Activated CD8-positive, alpha-beta T cell treated with anti-CD3 and anti-CD28 coated beads for 36 hours (primary cell): ENCODE measurements at regions not wholly inside any gene's neighbourhood (a gene's known extent, or its start where the extent isn't known, plus 50 kb on each side); places are given as distances from the start of the nearest gene placed in this dataset.

Experiments
- ATAC-seq: fragments of 200-7000 bp; cut with Tn5 transposase; one replicate; pipeline ENCODE4 v1.10.0; 2021; ENCODE audit warnings: mild to moderate bottlenecking, moderate library complexity
- CTCF ChIA-PET: fragments of 350-600 bp; sonication (Branson Sonifier 250); formaldehyde crosslinking; loops from one replicate; lab custom pipeline; 2021; ENCODE audit warnings: antibody characterized with exemption; lab: Charles Lee
- POLR2A ChIA-PET: fragments of 350-600 bp; sonication (Branson Sonifier 250); formaldehyde crosslinking; loops from one replicate; lab custom pipeline; 2021; ENCODE audit warnings: antibody characterized with exemption; lab: Charles Lee
- DNase-seq: peaks from one replicate; pipeline ENCODE4 v3.0.0-alpha.2; 2020
- H3K27ac Mint-ChIP-seq: one replicate; pipeline ENCODE4 v1.8.0; 2021; ENCODE audit warnings: mild to moderate bottlenecking, mixed read lengths
- H3K27me3 Mint-ChIP-seq: one replicate; pipeline ENCODE4 v1.8.0; 2021; ENCODE audit warnings: mixed read lengths
- H3K36me3 Mint-ChIP-seq: one replicate; pipeline ENCODE4 v1.8.0; 2021; ENCODE audit warnings: low read depth, mixed read lengths
- H3K4me1 Mint-ChIP-seq: one replicate; pipeline ENCODE4 v1.8.0; 2021; ENCODE audit warnings: low read depth, mixed read lengths
- H3K4me3 Mint-ChIP-seq: one replicate; pipeline ENCODE4 v1.8.0; 2021; ENCODE audit warnings: mild to moderate bottlenecking, moderate library complexity, mixed read lengths
- H3K9me3 Mint-ChIP-seq: one replicate; pipeline ENCODE4 v1.8.0; 2021; ENCODE audit warnings: mixed read lengths
- CTCF ChIP-seq: fragments of 200-600 bp; IDR thresholded peaks from one replicate; pipeline ENCODE4 v1.8.0; 2022; ENCODE audit warnings: antibody characterized with exemption, mild to moderate bottlenecking
- intact Hi-C: fragments of 100-400 bp; cut with micrococcal nuclease; formaldehyde crosslinking; loops from one replicate; pipeline ENCODE4 v1.10.0; 2022

- CTCF ChIA-PET: no interaction called here
- H3K4me3 Mint-ChIP-seq: no peak overlapping the region
- H3K36me3 Mint-ChIP-seq: no peaks in the 10 kb centered on the region
These were observed 432.2 kb downstream of the IPO8 start for GRCh38 chr12:30263434-30263833.

GRCh38 chr12:30257618-30258017 is 438.1 kb downstream of the IPO8 start:
- ChIA-PET CTCF (no interaction called here), POLR2A (no interaction called here)
- DNase-seq (no peak), ATAC-seq (no peak)
- H3K4me3 Mint-ChIP-seq: no peak overlapping the region
- no peaks in the 10 kb centered on the region for H3K27me3 Mint-ChIP-seq
- H3K9me3 Mint-ChIP-seq: no peaks in the 10 kb centered on the region
- TF ChIP-seq CTCF: no peak
- no peak overlapping the region for H3K27ac Mint-ChIP-seq
- H3K4me1 Mint-ChIP-seq: no peaks in the 10 kb centered on the region
- intact Hi-C loops: no loop called here
- H3K36me3 Mint-ChIP-seq: no peaks in the 10 kb centered on the region

More at GRCh38 chr12:30263434-30263833, 432.2 kb downstream of the IPO8 start:
- DNase-seq (no peak), ATAC-seq (no peak)
- TF ChIP-seq CTCF: no peak
- Mint-ChIP-seq H3K27ac (no peak overlapping the region), H3K4me1 (no peaks in the 10 kb centered on the region), H3K27me3 (no peaks in the 10 kb centered on the region), H3K9me3 (no peaks in the 10 kb centered on the region)
- intact Hi-C loops: no loop called here
- POLR2A ChIA-PET: no interaction called here

- CTCF ChIA-PET: no interaction called here
- intact Hi-C loops: no loop called here
- Mint-ChIP-seq H3K4me3 (no peak overlapping the region), H3K36me3 (no peaks in the 10 kb centered on the region), H3K4me1 (no peaks in the 10 kb centered on the region), H3K27ac (no peak overlapping the region), H3K9me3 (no peaks in the 10 kb centered on the region), H3K27me3 (no peaks in the 10 kb centered on the region)
- ATAC-seq (no peak), DNase-seq (no peak)
- POLR2A ChIA-PET: no interaction called here
- TF ChIP-seq CTCF: no peak
These were observed 444.1 kb downstream of the IPO8 start for GRCh38 chr12:30251546-30251945.

- CTCF ChIA-PET: no interaction called here
These were observed 452.2 kb downstream of the IPO8 start for GRCh38 chr12:30243426-30243825.

GRCh38 chr12:30219047-30219446 is 435.3 kb upstream of the TMTC1 start:
- no peaks in the 10 kb centered on the region for H3K27me3 Mint-ChIP-seq
- CTCF ChIA-PET: no interaction called here
- H3K9me3 Mint-ChIP-seq: peaks cover 3% of the 10 kb centered on the region
- H3K4me1 Mint-ChIP-seq: no peaks in the 10 kb centered on the region
- DNase-seq (no peak), ATAC-seq (no peak)
- no peak for TF ChIP-seq CTCF
- no peaks in the 10 kb centered on the region for H3K36me3 Mint-ChIP-seq
- no peak overlapping the region for H3K27ac Mint-ChIP-seq
- intact Hi-C loops: no loop called here
- no peak overlapping the region for H3K4me3 Mint-ChIP-seq
- POLR2A ChIA-PET: no interaction called here

More at GRCh38 chr12:30243426-30243825, 452.2 kb downstream of the IPO8 start:
- Mint-ChIP-seq H3K4me3 (no peak overlapping the region), H3K36me3 (no peaks in the 10 kb centered on the region), H3K27me3 (no peaks in the 10 kb centered on the region), H3K9me3 (no peaks in the 10 kb centered on the region), H3K27ac (no peak overlapping the region), H3K4me1 (no peaks in the 10 kb centered on the region)
- ATAC-seq (no peak), DNase-seq (no peak)
- TF ChIP-seq CTCF: no peak
- POLR2A ChIA-PET: no interaction called here
- intact Hi-C loops: no loop called here
